H1 (cell line): ENCODE measurements at regions not wholly inside any gene's neighbourhood (a gene's known extent, or its start where the extent isn't known, plus 50 kb on each side); places are given as distances from the start of the nearest gene placed in this dataset.

Experiments
- CTCF ChIA-PET: fragments of 300-600 bp; sonication (Branson Sonifier 250); formaldehyde crosslinking; loops from one replicate; lab custom pipeline; 2021; ENCODE audit not compliant: partially characterized antibody; lab: Charles Lee
- POLR2A ChIA-PET: fragments of 300-600 bp; sonication (Branson Sonifier 250); formaldehyde crosslinking; loops from one replicate; lab custom pipeline; 2021; ENCODE audit warnings: inconsistent platforms; ENCODE audit not compliant: partially characterized antibody; lab: Charles Lee
- DNase-seq, 2 experiments: peaks; one replicate each; pipeline versions ENCODE4 v3.0.0 to v3.0.0-alpha.2; 2010 to 2022; ENCODE audit warnings: low spot score in 2 of 2, low read depth in 1 of 2, mixed read lengths in 1 of 2
- FAIRE-seq: peaks from 2 replicates; lab custom pipeline; 2011; peaks lifted over from hg19 to GRCh38; lab: Jason Lieb, UNC
- H2AFZ ChIP-seq: 2 replicates; pipeline ENCODE4 v1.8.1; 2012; ENCODE audit warnings: low read length, inconsistent platforms
- H2AK5ac ChIP-seq: 2 replicates; pipeline ENCODE4 v1.6.1; 2013; ENCODE audit warnings: low read depth, low read length
- H2BK120ac ChIP-seq: replicated peaks from 2 replicates; pipeline ENCODE3; 2013; ENCODE audit warnings: low read depth, low read length, inconsistent platforms
- H2BK12ac ChIP-seq: 2 replicates; pipeline ENCODE4 v1.6.1; 2013; ENCODE audit warnings: low read depth, low read length
- H2BK15ac ChIP-seq: 2 replicates; pipeline ENCODE4 v1.6.1; 2013; ENCODE audit warnings: low read length
- H2BK20ac ChIP-seq: 2 replicates; pipeline ENCODE4 v1.6.1; 2013; ENCODE audit warnings: low read length
- H2BK5ac ChIP-seq: 2 replicates; pipeline ENCODE4 v1.6.1; 2013; ENCODE audit warnings: low read depth, low read length
- H3K14ac ChIP-seq: 2 replicates; pipeline ENCODE4 v1.6.1; 2013; ENCODE audit warnings: inconsistent platforms; ENCODE audit not compliant: insufficient read length
- H3K18ac ChIP-seq: 2 replicates; pipeline ENCODE4 v1.6.1; 2013; ENCODE audit warnings: low read length; ENCODE audit errors: extremely low read depth
- H3K23ac ChIP-seq: 2 replicates; pipeline ENCODE4 v1.6.1; 2013; ENCODE audit warnings: inconsistent platforms; ENCODE audit not compliant: insufficient read length
- H3K23me2 ChIP-seq: 2 replicates; pipeline ENCODE4 v1.6.1; 2013; ENCODE audit warnings: low read depth, low read length
- H3K27ac ChIP-seq: 2 replicates; pipeline ENCODE4 v1.6.1; 2011; ENCODE audit warnings: low read depth, low read length, inconsistent platforms
- H3K27me3 ChIP-seq, 4 experiments: replicated peaks in 1 of 4; 1 replicate in 1 of 4; 2 replicates in 3 of 4; pipeline versions ENCODE4 v1.6.1 to v1.8.1; 2011 to 2013; ENCODE audit warnings: low read length in 3 of 4, mild to moderate bottlenecking in 3 of 4, inconsistent platforms in 2 of 4, mixed read lengths in 2 of 4, moderate library complexity in 1 of 4; ENCODE audit not compliant: control insufficient read depth in 3 of 4, insufficient read depth in 3 of 4; ENCODE audit errors: extremely low read depth in 1 of 4
- H3K36me3 ChIP-seq, 4 experiments: 2 replicates each; pipeline versions ENCODE4 v1.6.1 to v1.8.1; 2011 to 2013; ENCODE audit warnings: mild to moderate bottlenecking in 4 of 4, low read length in 3 of 4, moderate library complexity in 2 of 4, control low read depth in 1 of 4, inconsistent platforms in 1 of 4; ENCODE audit not compliant: insufficient read depth in 4 of 4, control insufficient read depth in 2 of 4
- H3K4ac ChIP-seq: replicated peaks from 2 replicates; pipeline ENCODE3; 2013; ENCODE audit warnings: low read length, low read depth, mixed read lengths, inconsistent platforms; ENCODE audit not compliant: insufficient read length
- H3K4me1 ChIP-seq, 4 experiments: replicated peaks in 1 of 4; 1 replicate in 1 of 4; 2 replicates in 3 of 4; pipeline versions ENCODE4 v1.6.1 to v1.8.1; 2011 to 2013; ENCODE audit warnings: low read length in 3 of 4, inconsistent platforms in 2 of 4, mixed read lengths in 1 of 4; ENCODE audit not compliant: insufficient read depth in 4 of 4, control insufficient read depth in 3 of 4
- H3K4me2 ChIP-seq, 2 experiments: 2 replicates each; pipeline versions ENCODE4 v1.6.1 to v1.8.1; 2011 to 2013; ENCODE audit warnings: low read depth in 2 of 2, low read length in 2 of 2, control low read depth in 1 of 2, inconsistent platforms in 1 of 2, mild to moderate bottlenecking in 1 of 2; ENCODE audit not compliant: insufficient read depth in 1 of 2
- H3K4me3 ChIP-seq, 4 experiments: fragments of 200-600, 300-600 bp in 1 of 4; sonication (generic), shearing (Covaris generic), sonication (Bioruptor Twin) in 1 of 4; 2 replicates each; pipeline versions ENCODE4 v1.5.1 to v1.8.1; 2011 to 2016; ENCODE audit warnings: low read length in 4 of 4, low read depth in 3 of 4, control low read depth in 2 of 4, inconsistent platforms in 2 of 4, mild to moderate bottlenecking in 2 of 4, mixed read lengths in 1 of 4, moderate library complexity in 1 of 4; ENCODE audit not compliant: insufficient read depth in 2 of 4; ENCODE audit errors: extremely low read depth in 1 of 4
- H3K56ac ChIP-seq: replicated peaks from 2 replicates; pipeline ENCODE3; 2013; ENCODE audit warnings: low read depth, mild to moderate bottlenecking, mixed read lengths, low read length, inconsistent platforms; ENCODE audit not compliant: insufficient read length
- H3K79me1 ChIP-seq: 2 replicates; pipeline ENCODE4 v1.6.1; 2013; ENCODE audit warnings: low read depth, low read length, control low read depth
- H3K79me2 ChIP-seq, 2 experiments: 2 replicates each; pipeline versions ENCODE4 v1.6.1 to v1.8.1; 2012 to 2013; ENCODE audit warnings: low read length in 2 of 2, mild to moderate bottlenecking in 2 of 2, inconsistent platforms in 1 of 2; ENCODE audit not compliant: insufficient read depth in 2 of 2, control insufficient read depth in 1 of 2
- H3K9ac ChIP-seq, 4 experiments: replicated peaks in 1 of 4; 1 replicate in 1 of 4; 2 replicates in 3 of 4; pipeline versions ENCODE4 v1.6.1 to v1.8.1; 2011 to 2013; ENCODE audit warnings: low read depth in 3 of 4, low read length in 3 of 4, control low read depth in 2 of 4, mild to moderate bottlenecking in 2 of 4, moderate library complexity in 2 of 4, inconsistent platforms in 1 of 4; ENCODE audit errors: extremely low read depth in 1 of 4
- H3K9me3 ChIP-seq, 2 experiments: 2 replicates each; pipeline versions ENCODE4 v1.6.1 to v1.8.1; 2012 to 2013; ENCODE audit warnings: mild to moderate bottlenecking in 2 of 2, moderate library complexity in 2 of 2, control low read depth in 1 of 2, inconsistent platforms in 1 of 2, low read depth in 1 of 2, low read length in 1 of 2, mixed read lengths in 1 of 2; ENCODE audit not compliant: insufficient read depth in 2 of 2
- H4K20me1 ChIP-seq, 2 experiments: replicated peaks in 1 of 2; 2 replicates each; pipeline versions ENCODE3 to v1.8.1; 2011 to 2013; ENCODE audit warnings: inconsistent platforms in 2 of 2, low read length in 2 of 2, mild to moderate bottlenecking in 1 of 2; ENCODE audit not compliant: insufficient read depth in 2 of 2, control insufficient read depth in 1 of 2
- H4K5ac ChIP-seq: 2 replicates; pipeline ENCODE4 v1.6.1; 2013; ENCODE audit warnings: low read length, low read depth, mixed read lengths, inconsistent platforms; ENCODE audit not compliant: insufficient read length
- H4K8ac ChIP-seq: 2 replicates; pipeline ENCODE4 v1.8.0; 2013; ENCODE audit warnings: mild to moderate bottlenecking, moderate library complexity, low read length, inconsistent platforms; ENCODE audit not compliant: insufficient read depth; ENCODE audit errors: extremely low read depth
- H4K91ac ChIP-seq: replicated peaks from 2 replicates; pipeline ENCODE3; 2013; ENCODE audit warnings: low read length, mixed read lengths, inconsistent platforms; ENCODE audit not compliant: insufficient read length
- CHD1 ChIP-seq: IDR thresholded peaks from 2 replicates; pipeline ENCODE4 v1.6.1; 2012; ENCODE audit warnings: low read depth, low read length, improper control_type of control experiment
- CTCF ChIP-seq, 3 experiments: IDR thresholded peaks; 1 replicate in 2 of 3; 2 replicates in 1 of 3; pipeline versions ENCODE4 v1.5.1 to v1.6.1; 2011; ENCODE audit warnings: low read length in 3 of 3, mild to moderate bottlenecking in 3 of 3, inconsistent platforms in 2 of 3, low read depth in 1 of 3, moderate library complexity in 1 of 3; ENCODE audit not compliant: insufficient read depth in 1 of 3; ENCODE audit errors: control extremely low read depth in 1 of 3
- EGR1 ChIP-seq: IDR thresholded peaks from 2 replicates; pipeline ENCODE4 v1.6.1; 2011; ENCODE audit warnings: low read depth, low read length, borderline replicate concordance
- HDAC6 ChIP-seq: IDR thresholded peaks from one replicate; pipeline ENCODE4 v1.7.1; 2012; ENCODE audit warnings: low read depth, mild to moderate bottlenecking, inconsistent platforms, low read length, moderate library complexity
- KDM4A ChIP-seq: IDR thresholded peaks from one replicate; pipeline ENCODE4 v1.7.1; 2012; ENCODE audit warnings: low read depth, mild to moderate bottlenecking, moderate library complexity, low read length, inconsistent platforms; ENCODE audit not compliant: severe bottlenecking
- RFX5 ChIP-seq: IDR thresholded peaks from 2 replicates; pipeline ENCODE4 v1.6.1; 2011; ENCODE audit warnings: low read depth, low read length, improper control_type of control experiment, borderline replicate concordance
- TAF1 ChIP-seq: IDR thresholded peaks from 2 replicates; pipeline ENCODE4 v1.6.1; 2011; ENCODE audit warnings: mild to moderate bottlenecking, low read depth, low read length
- TBP ChIP-seq: IDR thresholded peaks from 2 replicates; pipeline ENCODE4 v1.6.1; 2011; ENCODE audit warnings: low read depth, low read length, improper control_type of control experiment
- TCF12 ChIP-seq: IDR thresholded peaks from 2 replicates; pipeline ENCODE4 v1.6.1; 2011; ENCODE audit warnings: low read depth, mild to moderate bottlenecking, low read length
- USF2 ChIP-seq: IDR thresholded peaks from 2 replicates; pipeline ENCODE4 v1.6.1; 2011; ENCODE audit warnings: low read length, improper control_type of control experiment
- ZNF274 ChIP-seq: IDR thresholded peaks from 2 replicates; pipeline ENCODE4 v1.7.0; 2012; ENCODE audit warnings: low read length, borderline replicate concordance; ENCODE audit errors: extremely low read depth
- WGBS, 2 experiments: shearing (Covaris generic) in 1 of 2; methylation state at CpG; one replicate each; pipeline versions ENCODE4 v1.1.6 to v1.1.7; 2013 to 2015; ENCODE audit warnings: low lambda C conversion rate in 2 of 2, mixed read lengths in 2 of 2, inconsistent platforms in 1 of 2, low coverage in 1 of 2, missing lambda C conversion rate in 1 of 2; ENCODE audit not compliant: insufficient replicate concordance in 2 of 2, insufficient coverage in 1 of 2, insufficient read length in 1 of 2; ENCODE audit errors: extremely low coverage in 1 of 2, missing lambda C conversion rate in 1 of 2; 5-methylcytosine and 5-hydroxymethylcytosine counted together

GRCh38 chr12:71237128-71237527, 79.3 kb upstream of the TSPAN8 start:
- ChIA-PET POLR2A (no interaction called here), CTCF (interaction anchor here (0.7 to 1.3 kb wide), 3 partner anchors 19 to 174 kb away, joined by 3 to 4 read pairs (median 3); no protein-coding TSS in a partner anchor)
- 90% methylated on average over 4 of the region's 4 CpGs; no CpG with 5 or more reads in 1 of the 2 experiments for WGBS, 2 experiments

More at GRCh38 chr12:71237128-71237527, 79.3 kb upstream of the TSPAN8 start:
- Histone ChIP-seq H4K20me1 (no peaks in the 10 kb centered on the region), H4K8ac (no peak overlapping the region), H3K4me1 (no peaks in the 10 kb centered on the region), H2BK20ac (no peak overlapping the region), H3K79me1 (no peaks in the 10 kb centered on the region), H2AK5ac (no peak overlapping the region), H2BK5ac (no peak overlapping the region), H3K27me3 (no peaks in the 10 kb centered on the region), H2AFZ (no peak overlapping the region), H3K79me2 (no peaks in the 10 kb centered on the region), H4K5ac (no peak overlapping the region), H2BK15ac (no peak overlapping the region), H3K23ac (no peak overlapping the region), H3K9ac (no peak overlapping the region), H3K9me3 (no peaks in the 10 kb centered on the region), H4K91ac (no peak overlapping the region), H3K18ac (no peak overlapping the region), H3K36me3 (no peaks in the 10 kb centered on the region), H3K4me2 (no peak overlapping the region), H3K27ac (no peak overlapping the region), H3K4me3 (no peak overlapping the region), H2BK12ac (no peak overlapping the region), H3K14ac (no peak overlapping the region), H3K4ac (no peak overlapping the region), H2BK120ac (no peak overlapping the region), H3K56ac (no peak overlapping the region), H3K23me2 (no peaks in the 10 kb centered on the region)
- no peak for FAIRE-seq
- DNase-seq, result no peak
- TF ChIP-seq EGR1 (no peak), HDAC6 (no peak), CHD1 (no peak), TAF1 (no peak), TCF12 (no peak), TBP (no peak), USF2 (no peak), RFX5 (no peak), CTCF (IDR thresholded peaks at IDR 0.05; ENCODE audit: control extremely low read depth in 1 of 3, insufficient read depth in 1 of 3, low read depth in 1 of 3, low read length in 3 of 3) (no peak), ZNF274 (no peak), KDM4A (no peak)
